C1 segment of cervical spinal cord (tissue), 14 donors: ENCODE measurements at regions not wholly inside any gene's neighbourhood (a gene's known extent, or its start where the extent isn't known, plus 50 kb on each side); places are given as distances from the start of the nearest gene placed in this dataset.
A peak's percentile ranks its signal among the peaks of the same experiment; 100 is the strongest.
"Not testable (repeated sequence)": the region's sequence is repeated elsewhere in the genome, so short reads cannot be mapped to it uniquely, and the experiment has no call there.

ENCODE experiments used
- DNase-seq, 14 donors: peaks; one replicate each; lab custom pipeline; 2025; lab: John Stamatoyannopoulos, UW

- no peak for DNase-seq
Measured at GRCh38 chr5:159498630-159499029, 168.3 kb upstream of the IL12B start.

DNA sequence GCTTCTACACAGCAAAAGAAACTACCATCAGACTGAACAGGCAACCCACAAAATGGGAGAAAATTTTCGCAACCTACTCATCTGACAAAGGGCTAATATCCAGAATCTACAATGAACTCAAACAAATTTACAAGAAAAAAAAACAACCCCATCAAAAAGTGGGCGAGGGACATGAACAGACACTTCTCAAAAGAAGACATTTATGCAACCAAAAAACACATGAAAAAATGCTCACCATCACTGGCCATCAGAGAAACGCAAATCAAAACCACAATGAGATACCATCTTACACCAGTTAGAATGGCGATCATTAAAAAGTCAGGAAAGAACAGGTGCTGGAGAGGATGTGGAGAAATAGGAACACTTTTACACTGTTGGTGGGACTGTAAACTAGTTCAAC lies 171.8 kb upstream of the IL12B start:
- not testable (repeated sequence) for DNase-seq

GRCh38 chr5:159503236-159503635 lies 172.9 kb upstream of the IL12B start:
- no peak for DNase-seq

DNA sequence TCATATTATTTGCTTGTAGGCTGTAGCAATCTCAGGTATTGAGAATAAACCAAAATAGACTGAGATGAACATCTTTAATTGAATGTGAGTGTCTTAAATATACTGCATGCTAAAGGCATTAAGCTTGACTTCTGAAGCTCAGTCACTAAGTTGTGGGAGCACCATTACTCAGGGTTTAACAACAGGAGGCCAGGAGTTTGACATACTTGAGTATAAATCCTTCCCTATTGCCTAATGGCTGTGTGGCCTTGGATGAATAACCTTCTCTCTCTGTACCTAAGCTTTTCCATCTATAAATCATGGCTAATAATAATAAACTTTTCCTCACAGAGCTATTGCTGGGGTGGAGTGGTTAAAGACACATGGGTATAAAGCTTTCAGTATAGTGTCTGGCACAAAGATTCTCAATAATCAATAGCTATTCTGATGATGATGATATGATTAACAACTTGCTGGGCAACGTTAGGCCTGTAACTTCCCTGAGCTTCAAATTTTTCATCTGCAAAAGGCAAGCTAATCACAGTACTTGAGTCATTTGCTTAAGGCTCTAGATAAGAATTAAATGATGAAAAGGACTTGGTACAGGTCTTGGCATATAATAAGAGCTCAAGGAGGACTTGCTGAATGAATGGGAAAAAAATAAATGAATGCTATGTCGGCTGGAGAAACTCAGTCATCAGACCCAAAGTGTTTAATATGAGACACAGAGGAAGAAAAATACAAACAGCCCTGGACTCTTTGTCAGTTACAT lies 174.0 kb upstream of the IL12B start:
- DNase-seq, result no peak

DNA sequence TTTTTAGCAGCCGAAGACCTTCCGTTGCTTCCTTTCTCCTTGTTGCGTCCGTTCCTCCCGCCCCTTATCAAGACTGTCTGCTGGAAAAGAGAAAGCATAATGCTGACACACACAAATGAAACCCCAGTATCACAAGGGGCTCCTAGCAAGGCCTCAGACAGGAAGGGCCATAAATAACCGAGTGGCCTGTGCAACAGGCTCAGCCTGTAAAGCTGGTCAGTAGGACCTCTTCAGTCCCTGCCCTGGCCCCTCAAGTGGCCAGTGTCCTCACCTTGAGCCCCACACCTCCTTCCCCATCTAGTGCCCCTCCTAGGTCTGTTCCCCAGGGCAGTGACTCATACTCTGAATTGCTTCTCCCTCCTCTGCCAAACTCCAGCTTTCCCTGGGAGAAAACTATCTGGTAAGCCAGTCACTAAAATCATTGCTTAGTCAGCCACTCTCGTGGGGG lies 174.6 kb upstream of the IL12B start:
- DNase-seq, result peak in 7 of 14 donors; percentile 11 to 40 (median 21)

- no peak for DNase-seq
Measured at GRCh38 chr5:159507055-159507454, 176.8 kb upstream of the IL12B start.

DNA sequence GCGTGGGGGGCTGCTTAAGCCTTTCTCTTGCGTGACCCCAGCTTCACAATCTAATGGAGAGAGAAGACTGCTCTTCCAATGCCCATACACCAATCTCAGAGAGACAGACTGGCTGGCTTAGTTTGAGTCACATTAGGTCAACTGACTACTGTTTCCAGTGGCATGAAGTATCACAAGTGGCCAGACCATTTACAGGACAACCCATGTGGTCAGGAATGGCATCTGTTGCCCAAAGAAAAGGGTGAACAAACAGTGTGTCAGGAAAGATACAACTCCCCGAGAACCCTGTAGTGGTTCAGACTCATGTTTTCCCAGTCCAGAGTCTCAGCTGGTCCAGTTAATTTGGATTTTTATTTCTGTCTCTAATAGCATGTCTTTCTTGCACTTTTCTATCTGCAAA lies 177.4 kb upstream of the IL12B start:
- DNase-seq, result no peak

- no peak for DNase-seq
Measured at GRCh38 chr5:159508344-159508743, 178.1 kb upstream of the IL12B start.

- DNase-seq, result no peak
Measured at GRCh38 chr5:159509002-159509660, 178.8 kb upstream of the IL12B start.

DNA sequence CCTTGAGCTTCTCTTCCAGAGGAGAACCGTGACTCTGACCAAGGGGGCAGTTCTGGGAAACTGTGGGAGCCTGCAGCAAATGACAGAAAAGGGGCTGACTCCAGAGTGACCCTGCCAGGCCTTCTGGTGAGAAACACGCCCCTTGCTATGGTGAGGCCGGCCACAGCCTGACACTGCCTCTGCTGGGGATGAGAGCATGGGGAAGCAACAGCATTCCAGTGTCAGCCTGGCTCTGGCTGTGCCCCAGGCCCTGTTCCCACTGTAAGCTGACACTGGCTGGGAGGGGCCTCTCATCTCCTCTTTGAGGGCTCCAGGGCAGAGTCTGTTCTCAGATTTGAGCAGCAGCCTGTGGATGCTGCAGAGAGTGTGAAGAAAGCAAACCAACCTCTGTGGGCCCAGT lies 180.0 kb upstream of the IL12B start:
- DNase-seq, result no peak

GRCh38 chr5:159511570-159511969 lies 181.3 kb upstream of the IL12B start:
- DNase-seq, result no peak

DNA sequence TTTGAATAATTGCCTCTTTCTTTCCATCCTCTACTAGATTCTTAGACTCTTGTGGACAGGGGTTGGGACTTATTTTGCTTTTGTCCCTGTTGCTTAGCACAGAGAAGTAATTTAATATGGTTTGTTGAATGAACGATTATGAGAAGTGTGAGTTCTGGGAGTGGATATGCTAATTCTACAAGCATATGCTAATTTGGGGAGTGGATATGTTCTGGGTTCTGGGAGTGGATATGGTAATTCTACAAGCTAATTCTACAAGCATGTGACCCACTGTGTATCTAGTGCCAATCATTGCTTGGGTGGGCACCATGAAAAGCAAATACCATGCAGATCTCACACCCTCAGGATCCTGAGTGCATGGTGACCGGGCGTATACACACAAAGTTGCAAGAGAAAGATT lies 181.8 kb upstream of the IL12B start:
- DNase-seq, result no peak

DNA sequence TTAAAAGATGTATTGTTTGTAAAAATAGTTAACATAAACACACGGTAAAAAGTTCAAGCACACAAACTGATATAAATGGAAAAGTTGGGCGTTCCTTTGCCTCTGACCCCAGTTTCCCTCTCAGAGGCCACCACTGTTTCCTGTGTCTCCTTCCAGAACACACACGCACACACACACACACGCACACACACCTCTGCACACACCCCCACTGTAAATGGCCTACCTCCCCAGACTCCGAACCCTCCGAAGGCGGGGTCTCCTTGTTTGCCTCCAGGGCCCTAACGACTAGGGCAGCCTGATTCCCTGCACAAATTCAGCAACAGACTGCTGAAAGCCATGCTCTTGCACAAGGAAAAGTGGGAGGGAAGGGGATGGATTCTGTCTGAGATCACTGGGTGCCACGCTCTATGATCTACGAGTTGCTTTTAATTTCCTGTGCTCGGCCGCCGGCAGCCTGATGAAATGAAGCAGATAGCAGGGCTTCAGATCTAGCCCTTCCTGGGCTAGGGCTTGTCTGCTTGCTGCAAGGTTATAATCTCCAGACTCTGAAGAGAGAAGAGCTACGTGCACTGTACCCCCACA lies 184.0 kb upstream of the IL12B start:
- DNase-seq, result no peak

DNA sequence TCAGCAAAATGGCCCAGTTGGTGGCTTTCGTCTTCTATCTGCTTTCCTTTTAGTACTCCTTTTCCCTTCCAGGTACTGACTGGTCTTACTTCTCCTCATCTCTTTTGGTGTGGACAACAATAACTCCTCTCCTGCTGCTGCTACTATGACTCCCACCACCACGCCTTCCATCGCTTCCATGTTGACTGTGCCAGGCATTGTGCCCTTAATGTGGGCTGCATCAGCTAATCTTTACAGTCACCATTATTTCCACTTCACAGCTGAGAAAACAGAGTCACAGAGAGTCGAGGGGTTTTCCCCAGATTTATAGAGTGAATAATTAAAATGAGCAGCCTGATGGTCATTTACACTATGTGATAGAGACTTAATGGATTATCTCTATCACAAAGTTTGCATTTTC lies 184.9 kb upstream of the IL12B start:
- no peak for DNase-seq

GRCh38 chr5:159515909-159516415 lies 185.7 kb upstream of the IL12B start:
- peak in 5 of 14 donors; percentile 7 to 33 (median 15) for DNase-seq

- DNase-seq, result peak in 1 of 14 donors; percentile 14
Measured at GRCh38 chr5:159518371-159518770, 188.1 kb upstream of the IL12B start.

GRCh38 chr5:159519365-159519764 lies 189.1 kb upstream of the IL12B start:
- DNase-seq, result no peak

DNA sequence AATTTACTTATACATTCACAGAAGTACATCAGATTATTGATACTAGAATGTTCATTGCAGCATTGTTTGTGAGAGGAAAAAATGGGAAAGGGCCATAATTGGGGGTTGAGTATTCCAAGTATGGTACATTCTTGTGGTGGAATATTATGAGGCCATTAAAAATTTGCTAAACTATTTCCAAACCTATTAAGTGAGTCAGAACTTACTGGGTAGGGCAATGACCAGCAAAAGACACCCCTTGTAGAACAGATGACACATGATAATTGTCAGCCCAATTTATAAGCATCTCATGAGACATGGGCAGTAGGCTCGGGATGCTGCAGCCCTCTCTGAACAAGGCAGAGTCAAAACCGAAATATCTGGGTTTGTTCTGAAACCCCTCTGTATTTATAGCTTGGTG lies 192.6 kb upstream of the IL12B start:
- no peak for DNase-seq

- DNase-seq, result not testable (repeated sequence)
Measured at GRCh38 chr5:159524279-159524678, 194.0 kb upstream of the IL12B start.

GRCh38 chr5:159525117-159525516 lies 194.8 kb upstream of the IL12B start:
- DNase-seq, result no peak

DNA sequence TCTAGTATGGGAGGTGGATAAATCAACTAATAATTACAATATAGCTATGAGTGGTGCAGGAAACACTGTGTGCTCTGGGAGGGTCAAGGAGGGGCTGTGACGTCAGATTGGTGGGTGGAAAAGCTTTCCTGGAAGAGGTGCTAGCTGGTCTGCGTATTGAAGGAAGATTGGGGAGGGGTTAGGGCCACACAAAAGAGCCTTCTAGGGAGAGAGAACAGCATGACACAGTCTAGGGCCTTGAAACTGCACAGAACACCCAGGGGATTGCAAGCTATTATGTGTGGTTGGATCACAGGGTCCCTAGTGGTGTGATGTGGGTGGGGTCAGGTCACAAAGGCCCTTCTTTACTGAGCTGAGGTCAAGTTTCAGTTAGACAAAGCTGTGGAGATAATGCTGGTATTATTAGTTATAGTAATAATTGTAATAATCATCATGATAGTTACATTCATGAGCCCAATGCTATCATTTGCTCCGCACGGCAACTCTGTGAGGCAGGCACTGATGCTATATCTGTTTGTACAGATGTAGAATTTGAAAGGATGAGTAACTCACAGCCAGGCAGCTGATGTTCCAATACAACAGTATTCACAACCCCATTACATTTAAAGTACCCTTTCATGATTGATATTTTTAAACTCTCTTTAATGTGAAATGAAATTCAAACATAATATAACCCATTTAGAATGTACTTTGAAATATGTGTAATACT lies 197.4 kb upstream of the IL12B start:
- no peak for DNase-seq

- no peak for DNase-seq
Measured at GRCh38 chr5:159531554-159532105, 201.3 kb upstream of the IL12B start.
